ENCODE measurements at regions not wholly inside any gene's neighbourhood (a gene's known extent, or its start where the extent isn't known, plus 50 kb on each side); places are given as distances from the start of the nearest gene placed in this dataset.

DNA sequence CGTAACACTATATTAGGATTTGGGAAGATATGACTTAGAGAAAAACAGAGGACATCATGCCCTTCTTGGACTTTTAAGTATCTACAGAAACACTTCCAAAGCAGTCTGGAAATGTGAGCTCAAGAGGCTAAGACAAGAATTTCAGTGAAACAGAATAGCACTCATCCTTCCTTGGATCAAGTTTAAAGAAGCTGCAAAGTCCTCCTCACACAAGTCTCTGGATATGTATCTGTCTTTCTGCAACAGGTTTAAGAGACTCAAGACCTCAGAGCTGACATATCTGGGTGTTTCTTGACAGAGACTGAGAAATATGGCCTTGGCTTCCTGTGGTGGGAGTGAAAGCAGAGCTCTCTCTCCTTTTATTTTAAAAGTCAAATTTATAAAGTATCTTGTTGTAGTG lies 82.5 kb upstream of the GIMD1 start:
- Histone ChIP-seq H3K4me1 (ENCODE audit: control insufficient read depth, extremely low read depth, insufficient read depth, low read length) (no peaks in the 10 kb centered on the region), H3K79me2 (ENCODE audit: control insufficient read depth, insufficient read depth, low read length) (no peaks in the 10 kb centered on the region), H3K9ac (replicated peaks; ENCODE audit: extremely low read depth, insufficient read depth, low read length) (no peak overlapping the region), H3K9me3 (replicated peaks; ENCODE audit: control insufficient read depth, insufficient read depth, low read length) (no peaks in the 10 kb centered on the region), H4K20me1 (replicated peaks; ENCODE audit: control insufficient read depth, extremely low read depth, insufficient read depth, low read length) (no peaks in the 10 kb centered on the region), H2AFZ (ENCODE audit: low read depth, low read length) (no peak overlapping the region), H3K27ac (ENCODE audit: insufficient read depth, low read depth, low read length) (no peak overlapping the region), H3K4me3 (replicated peaks in 1 of 3; ENCODE audit: insufficient read depth in 1 of 3, low read depth in 1 of 3, low read length in 3 of 3) (no peak overlapping the region), H3K27me3 (ENCODE audit: control insufficient read depth in 2 of 2, insufficient read depth in 2 of 2, low read length in 2 of 2) (no peaks in the 10 kb centered on the region), H3K9me1 (replicated peaks; ENCODE audit: control insufficient read depth, extremely low read depth, insufficient read depth, low read length) (no peaks in the 10 kb centered on the region), H3K36me3 (ENCODE audit: control insufficient read depth in 2 of 2, extremely low read depth in 1 of 2, insufficient read depth in 2 of 2, low read length in 2 of 2) (no peaks in the 10 kb centered on the region), H3K4me2 (ENCODE audit: insufficient read depth, low read length) (no peak overlapping the region)
- no TSS peak for BruUV-seq (replicated peaks)
- dilution Hi-C loops (cut with MboI; ENCODE audit: extremely low pct_ligation_motif_present, low sequenced_read_pairs) (no loop called here), intact Hi-C loops (cut with micrococcal nuclease) (no loop called here)
- CTCF ChIA-PET = interaction anchor here (1.1 kb wide), 1 partner anchor 13 kb away, joined by 3 read pairs; no protein-coding TSS in a partner anchor
- POLR2A ChIA-PET = no interaction called here
- TF ChIP-seq JUN (IDR thresholded peaks at IDR 0.05; ENCODE audit: borderline replicate concordance, insufficient read depth, insufficient read length, low read depth) (no peak), EZH2 (IDR thresholded peaks at IDR 0.05; ENCODE audit: borderline replicate concordance, low read depth, low read length, severe bottlenecking) (no peak), POLR2A (IDR thresholded peaks at IDR 0.05; ENCODE audit: low read depth, low read length) (no peak), GATA2 (IDR thresholded peaks at IDR 0.05; ENCODE audit: insufficient read depth, insufficient read length, low read depth, low read length) (no peak), POLR2AphosphoS5 (IDR thresholded peaks at IDR 0.05; ENCODE audit: insufficient read depth, low read depth, low read length) (no peak), MYC (IDR thresholded peaks at IDR 0.05; ENCODE audit: low read depth, low read length) (no peak), FOS (IDR thresholded peaks at IDR 0.05; ENCODE audit: borderline replicate concordance, insufficient read depth, low read length) (no peak)
- TF ChIP-seq, protein P1, sequence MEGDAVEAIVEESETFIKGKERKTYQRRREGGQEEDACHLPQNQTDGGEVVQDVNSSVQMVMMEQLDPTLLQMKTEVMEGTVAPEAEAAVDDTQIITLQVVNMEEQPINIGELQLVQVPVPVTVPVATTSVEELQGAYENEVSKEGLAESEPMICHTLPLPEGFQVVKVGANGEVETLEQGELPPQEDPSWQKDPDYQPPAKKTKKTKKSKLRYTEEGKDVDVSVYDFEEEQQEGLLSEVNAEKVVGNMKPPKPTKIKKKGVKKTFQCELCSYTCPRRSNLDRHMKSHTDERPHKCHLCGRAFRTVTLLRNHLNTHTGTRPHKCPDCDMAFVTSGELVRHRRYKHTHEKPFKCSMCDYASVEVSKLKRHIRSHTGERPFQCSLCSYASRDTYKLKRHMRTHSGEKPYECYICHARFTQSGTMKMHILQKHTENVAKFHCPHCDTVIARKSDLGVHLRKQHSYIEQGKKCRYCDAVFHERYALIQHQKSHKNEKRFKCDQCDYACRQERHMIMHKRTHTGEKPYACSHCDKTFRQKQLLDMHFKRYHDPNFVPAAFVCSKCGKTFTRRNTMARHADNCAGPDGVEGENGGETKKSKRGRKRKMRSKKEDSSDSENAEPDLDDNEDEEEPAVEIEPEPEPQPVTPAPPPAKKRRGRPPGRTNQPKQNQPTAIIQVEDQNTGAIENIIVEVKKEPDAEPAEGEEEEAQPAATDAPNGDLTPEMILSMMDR (IDR thresholded peaks at IDR 0.05; ENCODE audit: extremely low read depth in 1 of 2, insufficient read depth in 1 of 2, low read depth in 1 of 2, low read length in 2 of 2) = no peak
- TF ChIP-seq, protein P2, sequence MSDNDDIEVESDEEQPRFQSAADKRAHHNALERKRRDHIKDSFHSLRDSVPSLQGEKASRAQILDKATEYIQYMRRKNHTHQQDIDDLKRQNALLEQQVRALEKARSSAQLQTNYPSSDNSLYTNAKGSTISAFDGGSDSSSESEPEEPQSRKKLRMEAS (IDR thresholded peaks at IDR 0.05; ENCODE audit: insufficient read depth, insufficient read length) = no peak
- DNase-seq (ENCODE audit: low read depth, low spot score) (no peak), FAIRE-seq (no peak)

All from endothelial cell of umbilical vein (primary cell).